22Rv1 (cell line): ENCODE measurements at regions not wholly inside any gene's neighbourhood (a gene's known extent, or its start where the extent isn't known, plus 50 kb on each side); places are given as distances from the start of the nearest gene placed in this dataset.
A peak's percentile ranks its signal among the peaks of the same experiment; 100 is the strongest.

Source experiments
- H3K27ac ChIP-seq: fragments of 450-650 bp; 2 replicates; pipeline ENCODE4 v1.5.1; 2017
- CTCF ChIP-seq: fragments of 450-650 bp; IDR thresholded peaks from 2 replicates; pipeline ENCODE4 v1.5.1; 2017; ENCODE audit warnings: mild to moderate bottlenecking
- ZFX ChIP-seq: fragments of 450-650 bp; IDR thresholded peaks from 2 replicates; pipeline ENCODE4 v1.6.1; 2017; ENCODE audit warnings: antibody characterized with exemption, borderline replicate concordance

GRCh38 chr3:177278016-177278415, 80.7 kb upstream of the TBL1XR1 start:
- no peak for TF ChIP-seq ZFX
- no peak for TF ChIP-seq CTCF
- no peak overlapping the region for H3K27ac ChIP-seq

- no peak overlapping the region for H3K27ac ChIP-seq
- TF ChIP-seq CTCF: no peak
- TF ChIP-seq ZFX: no peak
Observed at GRCh38 chr3:177279118-177279815, 82.0 kb upstream of the TBL1XR1 start.

- TF ChIP-seq CTCF (no peak), ZFX (no peak)
- no peak overlapping the region for H3K27ac ChIP-seq
Observed at GRCh38 chr3:177281292-177282118, 84.2 kb upstream of the TBL1XR1 start.

DNA sequence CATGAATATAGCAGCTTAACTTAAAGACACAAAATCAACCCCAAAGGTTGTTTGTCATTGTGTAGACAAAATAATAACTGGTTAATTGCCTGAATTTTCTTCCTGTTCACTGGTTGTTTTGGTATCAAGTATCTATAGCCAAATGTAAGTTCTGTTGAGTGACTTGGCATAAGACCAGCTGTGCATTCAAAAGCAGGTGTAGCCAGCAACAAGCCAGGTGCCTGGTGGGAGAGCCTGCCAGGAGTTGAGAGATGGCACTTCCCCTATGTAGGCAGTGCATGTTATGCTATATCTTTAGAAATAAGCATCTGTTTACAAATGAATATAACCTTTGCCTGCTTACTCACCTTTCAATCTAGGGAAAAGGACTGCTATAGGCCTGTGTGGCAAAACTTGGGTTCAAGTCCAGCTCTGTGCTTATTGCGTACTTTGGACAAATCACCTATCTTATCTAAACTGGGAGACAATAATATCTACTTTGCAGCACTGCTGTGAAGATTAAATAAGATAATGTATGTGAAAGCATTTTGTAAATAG, 84.9 kb upstream of the TBL1XR1 start:
- TF ChIP-seq ZFX (no peak), CTCF (no peak)
- H3K27ac ChIP-seq: no peak overlapping the region

- TF ChIP-seq ZFX: no peak
- no peak for TF ChIP-seq CTCF
- no peak overlapping the region for H3K27ac ChIP-seq
Observed at GRCh38 chr3:177283983-177284382, 86.7 kb upstream of the TBL1XR1 start.

DNA sequence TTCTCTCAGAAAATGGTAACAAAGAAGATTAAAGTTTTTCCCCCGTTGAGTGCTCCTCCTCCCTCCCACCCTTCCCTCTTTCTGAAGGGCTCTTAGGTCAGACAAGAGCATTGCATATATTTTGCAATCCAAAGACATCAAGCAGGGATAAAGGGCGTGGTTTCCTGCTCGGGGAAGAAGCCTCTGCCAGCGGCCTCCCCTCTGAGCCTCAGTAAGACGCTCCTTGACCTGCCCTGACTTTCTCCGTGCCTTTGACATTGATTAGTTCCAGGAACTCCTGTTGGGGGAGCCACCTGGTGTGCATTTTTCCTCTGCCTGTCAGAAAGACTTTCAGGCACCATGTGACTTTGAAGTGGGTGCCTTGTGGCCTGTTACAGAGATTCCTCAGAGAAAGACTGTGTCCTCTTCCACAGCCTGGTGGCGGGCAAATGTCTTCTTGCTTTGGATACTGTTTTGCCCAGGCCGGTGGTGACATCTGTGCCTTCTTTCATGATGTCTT, 87.2 kb upstream of the TBL1XR1 start:
- H3K27ac ChIP-seq: no peak overlapping the region
- TF ChIP-seq ZFX (no peak), CTCF (no peak)

GRCh38 chr3:177286034-177286433, 88.8 kb upstream of the TBL1XR1 start:
- H3K27ac ChIP-seq: peak overlapping the region; percentile 46; the same call in 1 of the 2 replicates
- no peak for TF ChIP-seq CTCF
- TF ChIP-seq ZFX: no peak
